ENCODE measurements at regions not wholly inside any gene's neighbourhood (a gene's known extent, or its start where the extent isn't known, plus 50 kb on each side); places are given as distances from the start of the nearest gene placed in this dataset.

- Histone ChIP-seq H3K4me2 (ENCODE audit: low read length) (no peak overlapping the region), H3K4me1 (no peaks in the 10 kb centered on the region), H3K9ac (no peak overlapping the region), H3K27ac (no peak overlapping the region), H3K79me2 (no peaks in the 10 kb centered on the region), H3K9me3 (ENCODE audit: control insufficient read depth, low read length) (no peaks in the 10 kb centered on the region), H3K4me3 (ENCODE audit: low read depth, low read length) (no peak overlapping the region), H2AFZ (no peak overlapping the region), H3K36me3 (ENCODE audit: control insufficient read depth, insufficient read depth, low read length) (no peaks in the 10 kb centered on the region), H3K27me3 (ENCODE audit: control insufficient read depth, insufficient read depth, low read length) (no peaks in the 10 kb centered on the region)
- no peak for TF ChIP-seq CTCF (IDR thresholded peaks at IDR 0.05)
Observed at GRCh38 chr10:56698506-56698905, 337.4 kb upstream of the ZWINT start.

- no peak overlapping the region for H3K9ac ChIP-seq
- no peak overlapping the region for H3K4me2 ChIP-seq (ENCODE audit: low read length)
- H3K79me2 ChIP-seq: no peaks in the 10 kb centered on the region
- H3K4me3 ChIP-seq (ENCODE audit: low read depth, low read length): no peak overlapping the region
- H3K27ac ChIP-seq: no peak overlapping the region
- H2AFZ ChIP-seq: no peak overlapping the region
- H3K4me1 ChIP-seq: no peaks in the 10 kb centered on the region
- no peaks in the 10 kb centered on the region for H3K36me3 ChIP-seq (ENCODE audit: control insufficient read depth, insufficient read depth, low read length)
- no peak for TF ChIP-seq CTCF (IDR thresholded peaks at IDR 0.05)
- H3K9me3 ChIP-seq (ENCODE audit: control insufficient read depth, low read length): no peaks in the 10 kb centered on the region
- no peaks in the 10 kb centered on the region for H3K27me3 ChIP-seq (ENCODE audit: control insufficient read depth, insufficient read depth, low read length)
Observed at GRCh38 chr10:56679578-56679977, 318.5 kb upstream of the ZWINT start.

- Histone ChIP-seq H3K4me1 (no peaks in the 10 kb centered on the region), H3K27me3 (ENCODE audit: control insufficient read depth, insufficient read depth, low read length) (no peaks in the 10 kb centered on the region), H2AFZ (no peak overlapping the region), H3K4me3 (ENCODE audit: low read depth, low read length) (no peak overlapping the region), H3K27ac (no peak overlapping the region), H3K36me3 (ENCODE audit: control insufficient read depth, insufficient read depth, low read length) (no peaks in the 10 kb centered on the region), H3K79me2 (no peaks in the 10 kb centered on the region), H3K4me2 (ENCODE audit: low read length) (no peak overlapping the region), H3K9me3 (ENCODE audit: control insufficient read depth, low read length) (no peaks in the 10 kb centered on the region), H3K9ac (no peak overlapping the region)
- no peak for TF ChIP-seq CTCF (IDR thresholded peaks at IDR 0.05)
Observed at GRCh38 chr10:56662765-56663447, 301.8 kb upstream of the ZWINT start.

- TF ChIP-seq CTCF (IDR thresholded peaks at IDR 0.05): no peak
- H3K36me3 ChIP-seq (ENCODE audit: control insufficient read depth, insufficient read depth, low read length): no peaks in the 10 kb centered on the region
- no peaks in the 10 kb centered on the region for H3K79me2 ChIP-seq
- no peaks in the 10 kb centered on the region for H3K4me1 ChIP-seq
- no peaks in the 10 kb centered on the region for H3K9me3 ChIP-seq (ENCODE audit: control insufficient read depth, low read length)
- no peak overlapping the region for H3K9ac ChIP-seq
- no peak overlapping the region for H3K4me2 ChIP-seq (ENCODE audit: low read length)
- H3K27me3 ChIP-seq (ENCODE audit: control insufficient read depth, insufficient read depth, low read length): no peaks in the 10 kb centered on the region
- no peak overlapping the region for H3K4me3 ChIP-seq (ENCODE audit: low read depth, low read length)
- H3K27ac ChIP-seq: no peak overlapping the region
- no peak overlapping the region for H2AFZ ChIP-seq
Observed at GRCh38 chr10:56653289-56653688, 292.2 kb upstream of the ZWINT start.

Data from parathyroid adenoma (tissue), 2 donors.